ENCODE measurements at regions not wholly inside any gene's neighbourhood (a gene's known extent, or its start where the extent isn't known, plus 50 kb on each side); places are given as distances from the start of the nearest gene placed in this dataset.
"Not testable (repeated sequence)": the region's sequence is repeated elsewhere in the genome, so short reads cannot be mapped to it uniquely, and the experiment has no call there.

DNA sequence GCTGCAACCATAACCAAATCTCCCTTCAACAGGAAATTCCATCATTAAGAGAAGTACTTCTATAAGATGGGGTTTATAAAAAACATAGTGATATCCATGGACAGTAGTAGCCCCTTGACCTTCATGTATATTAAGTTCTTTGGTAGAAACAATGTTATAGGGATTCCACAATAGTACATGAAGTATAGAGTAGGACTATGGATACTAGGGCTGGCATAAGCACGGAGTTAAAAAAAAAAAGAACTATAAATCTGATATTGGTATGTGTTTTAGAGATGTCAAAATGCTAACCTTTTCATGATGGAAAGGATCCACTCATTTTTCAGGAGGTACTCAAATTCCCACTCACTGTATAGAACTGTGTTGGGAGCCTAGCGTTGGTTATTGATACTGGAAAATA is 337.6 kb downstream of the FGF10 start:
- TF ChIP-seq, protein P1, sequence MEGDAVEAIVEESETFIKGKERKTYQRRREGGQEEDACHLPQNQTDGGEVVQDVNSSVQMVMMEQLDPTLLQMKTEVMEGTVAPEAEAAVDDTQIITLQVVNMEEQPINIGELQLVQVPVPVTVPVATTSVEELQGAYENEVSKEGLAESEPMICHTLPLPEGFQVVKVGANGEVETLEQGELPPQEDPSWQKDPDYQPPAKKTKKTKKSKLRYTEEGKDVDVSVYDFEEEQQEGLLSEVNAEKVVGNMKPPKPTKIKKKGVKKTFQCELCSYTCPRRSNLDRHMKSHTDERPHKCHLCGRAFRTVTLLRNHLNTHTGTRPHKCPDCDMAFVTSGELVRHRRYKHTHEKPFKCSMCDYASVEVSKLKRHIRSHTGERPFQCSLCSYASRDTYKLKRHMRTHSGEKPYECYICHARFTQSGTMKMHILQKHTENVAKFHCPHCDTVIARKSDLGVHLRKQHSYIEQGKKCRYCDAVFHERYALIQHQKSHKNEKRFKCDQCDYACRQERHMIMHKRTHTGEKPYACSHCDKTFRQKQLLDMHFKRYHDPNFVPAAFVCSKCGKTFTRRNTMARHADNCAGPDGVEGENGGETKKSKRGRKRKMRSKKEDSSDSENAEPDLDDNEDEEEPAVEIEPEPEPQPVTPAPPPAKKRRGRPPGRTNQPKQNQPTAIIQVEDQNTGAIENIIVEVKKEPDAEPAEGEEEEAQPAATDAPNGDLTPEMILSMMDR (IDR thresholded peaks at IDR 0.05), result no peak
- TF ChIP-seq POLR2A (IDR thresholded peaks at IDR 0.05), result no peak
- H3K4me3 ChIP-seq, result no peak overlapping the region
- DNase-seq (no peak), ATAC-seq (no peak)
- H3K27ac ChIP-seq, result no peak overlapping the region
- no peaks in the 10 kb centered on the region for H3K36me3 ChIP-seq (replicated peaks in 1 of 2; ENCODE audit: insufficient read depth in 1 of 2, low read depth in 2 of 2)
- peaks cover 6% of the 10 kb centered on the region for H3K4me1 ChIP-seq
- intact Hi-C loops (cut with DNase I), result no loop called here
- no peaks in the 10 kb centered on the region for H3K27me3 ChIP-seq
- 72 to 85% methylated on average over 2 of the region's 2 CpGs for WGBS, 2 donors
- no peaks in the 10 kb centered on the region for H3K9me3 ChIP-seq

DNA sequence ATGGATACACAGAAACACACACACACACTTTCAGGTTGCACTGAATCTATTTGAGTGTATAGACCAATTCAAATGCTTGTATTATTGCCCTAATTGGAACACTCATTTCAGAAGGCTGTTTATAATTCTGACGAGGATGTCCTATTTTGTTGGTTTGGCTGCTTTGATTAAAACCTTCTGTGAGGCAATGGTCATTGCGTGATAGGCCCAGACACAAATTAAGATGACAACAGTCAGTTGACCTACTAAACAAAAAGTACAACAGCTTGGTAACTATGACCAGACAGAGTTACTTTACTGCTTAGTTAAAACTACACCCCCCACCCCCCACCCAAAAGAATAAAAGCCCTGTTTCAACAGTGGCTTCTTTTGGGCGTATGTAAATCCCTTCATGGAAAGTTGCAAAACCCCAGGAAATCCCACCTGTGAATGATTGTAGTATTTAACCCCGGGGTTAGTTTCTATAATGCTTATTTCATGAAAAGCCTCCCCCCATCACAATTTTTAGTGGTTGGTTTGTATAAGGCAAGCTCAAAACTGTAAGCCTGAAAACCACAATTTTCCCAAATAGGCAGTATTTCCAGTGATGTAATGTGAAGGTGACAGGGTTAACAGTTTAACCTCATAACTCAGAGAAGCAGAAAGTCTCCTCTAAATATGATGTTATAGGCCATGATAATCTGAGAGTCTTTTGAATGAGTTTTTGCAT is 340.8 kb downstream of the FGF10 start:
- no peak for ATAC-seq
- intact Hi-C loops (cut with DNase I), result no loop called here
- H3K4me3 ChIP-seq, result no peak overlapping the region
- H3K4me1 ChIP-seq, result peaks cover 9% of the 10 kb centered on the region
- WGBS, 2 donors, result 73 to 75% methylated on average over 4 of the region's 4 CpGs
- H3K36me3 ChIP-seq (replicated peaks in 1 of 2; ENCODE audit: insufficient read depth in 1 of 2, low read depth in 2 of 2), result no peaks in the 10 kb centered on the region
- H3K27me3 ChIP-seq, result no peaks in the 10 kb centered on the region
- TF ChIP-seq, protein P1 (IDR thresholded peaks at IDR 0.05), result no peak
- no peak for TF ChIP-seq POLR2A (IDR thresholded peaks at IDR 0.05)
- DNase-seq, result no peak
- H3K9me3 ChIP-seq, result no peaks in the 10 kb centered on the region
- H3K27ac ChIP-seq, result no peak overlapping the region

DNA sequence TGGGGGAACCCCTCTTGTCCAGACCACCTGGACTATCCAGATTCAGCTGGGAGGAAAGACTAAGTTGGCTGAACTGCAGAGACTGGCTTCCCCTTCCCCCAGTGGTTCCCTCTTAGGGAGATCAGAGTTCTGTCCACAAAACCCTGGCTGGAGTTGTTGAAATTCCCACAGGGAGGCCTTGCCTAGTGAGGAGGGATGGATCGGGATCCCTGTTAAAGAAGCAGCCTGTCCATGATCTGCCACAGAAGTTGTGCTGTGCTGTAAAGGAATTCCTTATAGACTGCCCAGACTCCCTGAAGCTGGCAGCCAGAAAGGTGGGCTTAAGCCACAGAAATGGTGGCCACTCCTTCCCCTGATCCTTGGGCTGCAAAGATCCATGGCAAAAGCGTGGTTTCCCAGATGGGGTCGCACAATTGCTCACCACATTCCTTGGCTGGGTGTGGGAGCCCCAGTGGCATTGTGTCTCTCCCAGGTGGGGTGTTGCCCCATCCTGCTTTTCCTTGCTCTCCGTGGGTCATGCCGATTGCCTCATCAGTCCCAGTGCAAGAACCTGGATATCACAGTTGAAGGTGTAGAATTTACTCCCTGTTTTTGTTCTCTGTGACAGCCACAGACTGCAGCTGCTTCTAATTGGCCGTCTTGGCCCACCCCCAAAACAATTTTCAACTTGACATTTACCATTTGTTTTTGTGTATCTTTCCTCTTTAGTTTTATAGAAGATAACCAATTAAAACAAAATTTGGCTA is 342.4 kb downstream of the FGF10 start:
- peak; percentile 48 for ATAC-seq

DNA sequence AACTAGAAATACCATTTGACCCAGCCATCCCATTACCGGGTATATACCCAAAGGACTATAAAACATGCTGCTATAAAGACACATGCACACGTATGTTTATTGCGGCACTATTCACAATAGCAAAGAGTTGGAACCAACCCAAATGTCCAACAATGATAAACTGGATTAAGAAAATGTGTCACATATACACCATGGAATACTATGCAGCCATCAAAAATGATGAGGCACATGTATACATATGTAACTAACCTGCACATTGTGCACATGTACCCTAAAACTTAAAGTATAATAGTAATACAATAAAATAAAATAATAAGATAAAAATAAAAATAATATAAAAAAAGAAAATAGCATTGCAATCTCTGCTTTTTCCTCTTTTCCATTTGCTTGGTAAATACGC is 344.7 kb downstream of the FGF10 start:
- H3K27me3 ChIP-seq; H3K4me1 ChIP-seq; H3K4me3 ChIP-seq; DNase-seq; intact Hi-C loops (cut with DNase I); H3K36me3 ChIP-seq (replicated peaks in 1 of 2; ENCODE audit: insufficient read depth in 1 of 2, low read depth in 2 of 2); H3K9me3 ChIP-seq; ATAC-seq; H3K27ac ChIP-seq: not testable (repeated sequence)
- WGBS, 2 donors, result 82 to 95% methylated on average over 4 of the region's 4 CpGs

More for the DNA sequence above, 342.4 kb downstream of the FGF10 start:
- Histone ChIP-seq H3K36me3 (replicated peaks in 1 of 2; ENCODE audit: insufficient read depth in 1 of 2, low read depth in 2 of 2) (no peaks in the 10 kb centered on the region), H3K9me3 (no peaks in the 10 kb centered on the region), H3K4me3 (no peak overlapping the region), H3K27me3 (no peaks in the 10 kb centered on the region), H3K27ac (no peak overlapping the region), H3K4me1 (peaks cover 9% of the 10 kb centered on the region)
- intact Hi-C loops (cut with DNase I), result no loop called here
- TF ChIP-seq, protein P1 (IDR thresholded peaks at IDR 0.05), result no peak
- no peak for TF ChIP-seq POLR2A (IDR thresholded peaks at IDR 0.05)
- peak in 3 of 4 donors; percentile 2 to 11 (median 7) for DNase-seq
- 51 to 60% methylated on average over 6 of the region's 6 CpGs for WGBS, 2 donors

DNA sequence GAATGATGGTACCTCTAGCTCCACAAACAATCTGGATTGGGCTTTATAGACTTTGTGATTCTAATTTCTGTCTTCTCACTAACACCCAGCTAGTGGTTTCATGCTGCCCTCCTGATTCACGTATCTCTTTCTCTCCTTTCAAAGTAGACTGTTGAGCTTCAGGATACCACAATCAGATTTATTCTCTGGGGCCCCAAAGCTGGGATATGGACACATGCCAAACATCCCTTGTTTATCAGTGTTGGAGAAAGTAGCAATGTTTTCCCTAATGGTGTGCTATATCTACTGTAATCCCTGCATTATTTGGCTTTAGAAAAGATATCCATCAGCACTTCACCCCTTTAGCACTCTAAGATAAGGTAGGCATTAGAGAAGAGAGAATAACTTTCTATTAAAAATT is 361.0 kb downstream of the FGF10 start:
- Histone ChIP-seq H3K27me3 (no peaks in the 10 kb centered on the region), H3K27ac (no peak overlapping the region), H3K9me3 (no peaks in the 10 kb centered on the region), H3K4me3 (no peak overlapping the region), H3K4me1 (no peaks in the 10 kb centered on the region), H3K36me3 (replicated peaks in 1 of 2; ENCODE audit: insufficient read depth in 1 of 2, low read depth in 2 of 2) (no peaks in the 10 kb centered on the region)
- ATAC-seq (no peak), DNase-seq (no peak)
- TF ChIP-seq, protein P1 (IDR thresholded peaks at IDR 0.05), result no peak
- no peak for TF ChIP-seq POLR2A (IDR thresholded peaks at IDR 0.05)
- 53 to 84% methylated on average over 1 of the region's 1 CpG for WGBS, 2 donors
- intact Hi-C loops (cut with DNase I), result no loop called here

Measured in body of pancreas (tissue), 4 donors.